Liver (tissue), 8 donors: ENCODE measurements at regions not wholly inside any gene's neighbourhood (a gene's known extent, or its start where the extent isn't known, plus 50 kb on each side); places are given as distances from the start of the nearest gene placed in this dataset.

Experiments used
- DNase-seq: peaks from one replicate; pipeline ENCODE4 v3.0.0-alpha.2; 2017; ENCODE audit warnings: low spot score
- H3K27ac ChIP-seq, 2 donors: one replicate each; pipeline ENCODE4 v1.7.0; 2013; ENCODE audit warnings: inconsistent platforms in 2 of 2, low read length in 2 of 2, control low read depth in 1 of 2, low read depth in 1 of 2, mild to moderate bottlenecking in 1 of 2
- H3K27me3 ChIP-seq, 4 donors: one replicate each; pipeline versions ENCODE4 v1.6.1 to v1.7.0; 2013; ENCODE audit warnings: low read length in 3 of 4, inconsistent platforms in 1 of 4, mild to moderate bottlenecking in 1 of 4, moderate library complexity in 1 of 4; ENCODE audit not compliant: control insufficient read depth in 4 of 4, insufficient read depth in 4 of 4
- H3K36me3 ChIP-seq, 4 donors: one replicate each; pipeline versions ENCODE4 v1.6.1 to v1.7.0; 2013; ENCODE audit warnings: low read length in 3 of 4, mild to moderate bottlenecking in 3 of 4, low read depth in 1 of 4, moderate library complexity in 1 of 4; ENCODE audit not compliant: control insufficient read depth in 4 of 4, insufficient read depth in 3 of 4
- H3K4me1 ChIP-seq, 4 donors: one replicate each; pipeline versions ENCODE4 v1.6.1 to v1.7.0; 2013; ENCODE audit warnings: low read length in 3 of 4, mild to moderate bottlenecking in 3 of 4, moderate library complexity in 1 of 4; ENCODE audit not compliant: control insufficient read depth in 4 of 4, insufficient read depth in 4 of 4
- H3K4me3 ChIP-seq, 3 donors: one replicate each; pipeline versions ENCODE4 v1.6.1 to v1.7.0; 2013; ENCODE audit warnings: low read length in 3 of 3, control low read depth in 1 of 3, low read depth in 1 of 3, mild to moderate bottlenecking in 1 of 3
- H3K9ac ChIP-seq, 2 donors: one replicate each; pipeline ENCODE4 v1.7.0; 2013; ENCODE audit warnings: low read length in 2 of 2, mild to moderate bottlenecking in 2 of 2, moderate library complexity in 2 of 2, control low read depth in 1 of 2, low read depth in 1 of 2
- H3K9me3 ChIP-seq, 4 donors: one replicate each; pipeline versions ENCODE4 v1.6.1 to v1.7.0; 2013; ENCODE audit warnings: low read length in 3 of 4; ENCODE audit not compliant: control insufficient read depth in 4 of 4
- EGR1 ChIP-seq, 2 donors: IDR thresholded peaks; 2 replicates each; pipeline ENCODE4 v1.6.1; 2016 to 2018; ENCODE audit warnings: antibody characterized with exemption in 2 of 2, low read depth in 2 of 2
- FOXA1 ChIP-seq: IDR thresholded peaks from 2 replicates; pipeline ENCODE4 v1.6.1; 2016; ENCODE audit warnings: antibody characterized with exemption
- FOXA2 ChIP-seq: IDR thresholded peaks from 2 replicates; pipeline ENCODE4 v1.6.1; 2016; ENCODE audit warnings: antibody characterized with exemption
- GABPA ChIP-seq, 2 donors: IDR thresholded peaks in 1 of 2; conservative IDR thresholded peaks in 1 of 2; 2 replicates each; pipeline ENCODE4 v1.6.1; 2016; ENCODE audit warnings: antibody characterized with exemption in 2 of 2, mild to moderate bottlenecking in 1 of 2, moderate library complexity in 1 of 2
- HNF4A ChIP-seq, 2 donors: conservative IDR thresholded peaks; 2 replicates each; pipeline ENCODE4 v1.6.1; 2016; ENCODE audit warnings: antibody characterized with exemption in 2 of 2, mild to moderate bottlenecking in 2 of 2
- HNF4G ChIP-seq: IDR thresholded peaks from 2 replicates; pipeline ENCODE4 v1.6.1; 2016; ENCODE audit warnings: antibody characterized with exemption
- JUND ChIP-seq, 2 donors: IDR thresholded peaks; 2 replicates each; pipeline ENCODE4 v1.6.1; 2016; ENCODE audit warnings: antibody characterized with exemption in 2 of 2
- RAD21 ChIP-seq, 2 donors: IDR thresholded peaks; 2 replicates each; pipeline ENCODE4 v1.6.1; 2016; ENCODE audit warnings: antibody characterized with exemption in 2 of 2, mild to moderate bottlenecking in 2 of 2
- RXRA ChIP-seq, 2 donors: IDR thresholded peaks; 2 replicates each; pipeline ENCODE4 v1.6.1; 2017 to 2018; ENCODE audit warnings: antibody characterized with exemption in 2 of 2, mild to moderate bottlenecking in 1 of 2
- SP1 ChIP-seq: IDR thresholded peaks from 2 replicates; pipeline ENCODE4 v1.6.1; 2018; ENCODE audit warnings: antibody characterized with exemption, mild to moderate bottlenecking
- TAF1 ChIP-seq: conservative IDR thresholded peaks from 2 replicates; pipeline ENCODE4 v1.6.1; 2016; ENCODE audit warnings: antibody characterized with exemption, mild to moderate bottlenecking
- YY1 ChIP-seq: IDR thresholded peaks from 2 replicates; pipeline ENCODE4 v1.6.1; 2016; ENCODE audit warnings: antibody characterized with exemption, mild to moderate bottlenecking
- WGBS: extraction: QIAGEN DNeasy Blood & Tissue Kit; methylation state at CpG from one replicate; pipeline ENCODE4 v1.1.7; 2013; 5-methylcytosine and 5-hydroxymethylcytosine counted together
- TF ChIP-seq, protein P1 (sequence below): IDR thresholded peaks from 2 replicates; pipeline ENCODE4 v1.6.1; 2016; ENCODE audit warnings: antibody characterized with exemption
- TF ChIP-seq, protein P2 (sequence below): fragments of 150-350 bp; IDR thresholded peaks from 2 replicates; pipeline ENCODE4 v1.5.1; 2017; ENCODE audit warnings: improper control_type of control experiment, low read depth, low read length; ENCODE audit not compliant: missing input control
- TF ChIP-seq, protein P3 (sequence below): IDR thresholded peaks from 2 replicates; pipeline ENCODE4 v1.6.1; 2016; ENCODE audit warnings: antibody characterized with exemption
- TF ChIP-seq, protein P4 (sequence below): IDR thresholded peaks from 2 replicates; pipeline ENCODE4 v1.6.1; 2016; ENCODE audit warnings: antibody characterized with exemption, mild to moderate bottlenecking
- TF ChIP-seq, protein P5 (sequence below): IDR thresholded peaks from 2 replicates; pipeline ENCODE4 v1.6.1; 2016; ENCODE audit warnings: antibody characterized with exemption
- donor health status: healthy.
- donor health status: healthy.
- donor health status: healthy.
- donor health status: healthy.
- donor health status: healthy.

DNA sequence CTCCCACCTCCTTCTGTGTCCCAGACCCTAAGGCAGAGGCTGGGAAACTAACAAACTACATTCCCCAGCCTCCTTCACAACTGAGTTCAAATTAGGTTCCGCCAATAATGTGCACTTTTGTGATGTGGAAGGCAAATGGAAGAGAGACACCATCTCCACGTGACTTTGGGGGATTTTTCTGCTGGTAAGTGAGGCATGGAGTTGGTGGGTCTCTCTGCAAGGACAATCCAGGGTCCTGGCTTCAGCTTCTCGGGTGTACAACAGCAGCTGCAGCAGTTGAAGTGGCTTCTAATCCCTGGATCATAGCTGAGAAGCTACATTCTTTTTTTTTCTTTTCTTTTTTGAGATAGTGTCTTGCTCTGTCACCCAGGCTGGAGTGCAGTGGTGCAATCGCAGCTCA is 58.9 kb upstream of the GATA2 start (continued):
- TF ChIP-seq, protein P1, sequence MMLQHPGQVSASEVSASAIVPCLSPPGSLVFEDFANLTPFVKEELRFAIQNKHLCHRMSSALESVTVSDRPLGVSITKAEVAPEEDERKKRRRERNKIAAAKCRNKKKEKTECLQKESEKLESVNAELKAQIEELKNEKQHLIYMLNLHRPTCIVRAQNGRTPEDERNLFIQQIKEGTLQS, result no peak
- TF ChIP-seq JUND (IDR thresholded peaks at IDR 0.05) (no peak), HNF4G (no peak), TAF1 (no peak), RXRA (IDR thresholded peaks at IDR 0.05) (no peak), SP1 (no peak), EGR1 (IDR thresholded peaks at IDR 0.05; ENCODE audit: low read depth in 2 of 2) (no peak), GABPA (IDR thresholded peaks at IDR 0.05 in 1 of 2, conservative IDR thresholded peaks at IDR 0.05 in 1 of 2) (no peak)

DNA sequence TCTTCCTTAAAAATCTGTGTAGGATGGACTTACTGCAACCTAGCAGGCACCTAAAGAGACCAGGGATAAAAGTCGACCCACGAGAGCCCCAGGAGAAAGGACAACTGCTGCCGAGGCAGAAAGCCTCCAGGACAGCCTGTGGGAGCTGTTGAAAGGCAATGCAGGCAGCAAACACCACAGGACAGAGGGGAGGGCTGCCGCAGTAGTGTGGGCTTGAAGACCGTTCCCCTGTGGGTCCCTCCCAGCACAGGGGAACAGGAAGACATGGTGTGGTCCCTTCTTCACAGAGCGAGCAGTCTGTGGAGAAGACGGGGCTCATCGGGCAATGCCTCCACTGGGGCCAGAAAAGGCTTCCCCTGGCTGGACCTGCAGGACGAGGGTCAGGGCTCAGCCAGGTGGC is 58.5 kb upstream of the GATA2 start:
- H3K9me3 ChIP-seq, result no peaks in the 10 kb centered on the region
- H3K4me3 ChIP-seq, result no peak overlapping the region
- no peak overlapping the region for H3K27ac ChIP-seq
- TF ChIP-seq YY1 (no peak), GABPA (IDR thresholded peaks at IDR 0.05 in 1 of 2, conservative IDR thresholded peaks at IDR 0.05 in 1 of 2) (no peak), JUND (IDR thresholded peaks at IDR 0.05) (no peak), EGR1 (IDR thresholded peaks at IDR 0.05; ENCODE audit: low read depth in 2 of 2) (no peak), SP1 (no peak), RAD21 (IDR thresholded peaks at IDR 0.05) (no peak), FOXA2 (no peak), HNF4G (no peak), TAF1 (no peak), FOXA1 (no peak), HNF4A (conservative IDR thresholded peaks at IDR 0.05) (no peak), RXRA (IDR thresholded peaks at IDR 0.05) (no peak)
- TF ChIP-seq, protein P2, sequence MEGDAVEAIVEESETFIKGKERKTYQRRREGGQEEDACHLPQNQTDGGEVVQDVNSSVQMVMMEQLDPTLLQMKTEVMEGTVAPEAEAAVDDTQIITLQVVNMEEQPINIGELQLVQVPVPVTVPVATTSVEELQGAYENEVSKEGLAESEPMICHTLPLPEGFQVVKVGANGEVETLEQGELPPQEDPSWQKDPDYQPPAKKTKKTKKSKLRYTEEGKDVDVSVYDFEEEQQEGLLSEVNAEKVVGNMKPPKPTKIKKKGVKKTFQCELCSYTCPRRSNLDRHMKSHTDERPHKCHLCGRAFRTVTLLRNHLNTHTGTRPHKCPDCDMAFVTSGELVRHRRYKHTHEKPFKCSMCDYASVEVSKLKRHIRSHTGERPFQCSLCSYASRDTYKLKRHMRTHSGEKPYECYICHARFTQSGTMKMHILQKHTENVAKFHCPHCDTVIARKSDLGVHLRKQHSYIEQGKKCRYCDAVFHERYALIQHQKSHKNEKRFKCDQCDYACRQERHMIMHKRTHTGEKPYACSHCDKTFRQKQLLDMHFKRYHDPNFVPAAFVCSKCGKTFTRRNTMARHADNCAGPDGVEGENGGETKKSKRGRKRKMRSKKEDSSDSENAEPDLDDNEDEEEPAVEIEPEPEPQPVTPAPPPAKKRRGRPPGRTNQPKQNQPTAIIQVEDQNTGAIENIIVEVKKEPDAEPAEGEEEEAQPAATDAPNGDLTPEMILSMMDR, result no peak
- TF ChIP-seq, protein P3, sequence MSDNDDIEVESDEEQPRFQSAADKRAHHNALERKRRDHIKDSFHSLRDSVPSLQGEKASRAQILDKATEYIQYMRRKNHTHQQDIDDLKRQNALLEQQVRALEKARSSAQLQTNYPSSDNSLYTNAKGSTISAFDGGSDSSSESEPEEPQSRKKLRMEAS, result no peak
- TF ChIP-seq, protein P4, sequence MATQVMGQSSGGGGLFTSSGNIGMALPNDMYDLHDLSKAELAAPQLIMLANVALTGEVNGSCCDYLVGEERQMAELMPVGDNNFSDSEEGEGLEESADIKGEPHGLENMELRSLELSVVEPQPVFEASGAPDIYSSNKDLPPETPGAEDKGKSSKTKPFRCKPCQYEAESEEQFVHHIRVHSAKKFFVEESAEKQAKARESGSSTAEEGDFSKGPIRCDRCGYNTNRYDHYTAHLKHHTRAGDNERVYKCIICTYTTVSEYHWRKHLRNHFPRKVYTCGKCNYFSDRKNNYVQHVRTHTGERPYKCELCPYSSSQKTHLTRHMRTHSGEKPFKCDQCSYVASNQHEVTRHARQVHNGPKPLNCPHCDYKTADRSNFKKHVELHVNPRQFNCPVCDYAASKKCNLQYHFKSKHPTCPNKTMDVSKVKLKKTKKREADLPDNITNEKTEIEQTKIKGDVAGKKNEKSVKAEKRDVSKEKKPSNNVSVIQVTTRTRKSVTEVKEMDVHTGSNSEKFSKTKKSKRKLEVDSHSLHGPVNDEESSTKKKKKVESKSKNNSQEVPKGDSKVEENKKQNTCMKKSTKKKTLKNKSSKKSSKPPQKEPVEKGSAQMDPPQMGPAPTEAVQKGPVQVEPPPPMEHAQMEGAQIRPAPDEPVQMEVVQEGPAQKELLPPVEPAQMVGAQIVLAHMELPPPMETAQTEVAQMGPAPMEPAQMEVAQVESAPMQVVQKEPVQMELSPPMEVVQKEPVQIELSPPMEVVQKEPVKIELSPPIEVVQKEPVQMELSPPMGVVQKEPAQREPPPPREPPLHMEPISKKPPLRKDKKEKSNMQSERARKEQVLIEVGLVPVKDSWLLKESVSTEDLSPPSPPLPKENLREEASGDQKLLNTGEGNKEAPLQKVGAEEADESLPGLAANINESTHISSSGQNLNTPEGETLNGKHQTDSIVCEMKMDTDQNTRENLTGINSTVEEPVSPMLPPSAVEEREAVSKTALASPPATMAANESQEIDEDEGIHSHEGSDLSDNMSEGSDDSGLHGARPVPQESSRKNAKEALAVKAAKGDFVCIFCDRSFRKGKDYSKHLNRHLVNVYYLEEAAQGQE, result no peak
- TF ChIP-seq, protein P5, sequence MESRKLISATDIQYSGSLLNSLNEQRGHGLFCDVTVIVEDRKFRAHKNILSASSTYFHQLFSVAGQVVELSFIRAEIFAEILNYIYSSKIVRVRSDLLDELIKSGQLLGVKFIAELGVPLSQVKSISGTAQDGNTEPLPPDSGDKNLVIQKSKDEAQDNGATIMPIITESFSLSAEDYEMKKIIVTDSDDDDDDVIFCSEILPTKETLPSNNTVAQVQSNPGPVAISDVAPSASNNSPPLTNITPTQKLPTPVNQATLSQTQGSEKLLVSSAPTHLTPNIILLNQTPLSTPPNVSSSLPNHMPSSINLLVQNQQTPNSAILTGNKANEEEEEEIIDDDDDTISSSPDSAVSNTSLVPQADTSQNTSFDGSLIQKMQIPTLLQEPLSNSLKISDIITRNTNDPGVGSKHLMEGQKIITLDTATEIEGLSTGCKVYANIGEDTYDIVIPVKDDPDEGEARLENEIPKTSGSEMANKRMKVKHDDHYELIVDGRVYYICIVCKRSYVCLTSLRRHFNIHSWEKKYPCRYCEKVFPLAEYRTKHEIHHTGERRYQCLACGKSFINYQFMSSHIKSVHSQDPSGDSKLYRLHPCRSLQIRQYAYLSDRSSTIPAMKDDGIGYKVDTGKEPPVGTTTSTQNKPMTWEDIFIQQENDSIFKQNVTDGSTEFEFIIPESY, result no peak
- TF ChIP-seq, protein P1, result no peak
- no peak overlapping the region for H3K9ac ChIP-seq
- DNase-seq, result no peak
- H3K27me3 ChIP-seq, result peaks cover 0 to 6% (median 0%) of the 10 kb centered on the region in 4 donors
- no peaks in the 10 kb centered on the region for H3K4me1 ChIP-seq
- H3K36me3 ChIP-seq, result no peaks in the 10 kb centered on the region
- 61% methylated on average over 9 of the region's 9 CpGs for WGBS
